HEK293 (cell line): ENCODE measurements at regions not wholly inside any gene's neighbourhood (a gene's known extent, or its start where the extent isn't known, plus 50 kb on each side); places are given as distances from the start of the nearest gene placed in this dataset.

ENCODE experiments used
- CTCF ChIP-seq: fragments of 450-650 bp; formaldehyde crosslinking; IDR thresholded peaks from 2 replicates; pipeline ENCODE4 v1.5.1; 2016; ENCODE audit warnings: missing biosample characterization, missing genetic modification characterization
- MZF1 ChIP-seq: fragments of 450-650 bp; formaldehyde crosslinking; IDR thresholded peaks from 2 replicates; pipeline ENCODE4 v1.5.1; 2017; ENCODE audit warnings: missing biosample characterization, missing genetic modification characterization, borderline replicate concordance
- REST ChIP-seq: fragments of 450-650 bp; formaldehyde crosslinking; IDR thresholded peaks from 2 replicates; pipeline ENCODE4 v1.5.1; 2016; ENCODE audit warnings: missing biosample characterization, missing genetic modification characterization
- SCRT1 ChIP-seq: fragments of 450-650 bp; formaldehyde crosslinking; IDR thresholded peaks from 2 replicates; pipeline ENCODE4 v1.5.1; 2016; ENCODE audit warnings: missing biosample characterization, missing genetic modification characterization, borderline replicate concordance
- ZNF175 ChIP-seq: fragments of 450-650 bp; formaldehyde crosslinking; IDR thresholded peaks from 2 replicates; pipeline ENCODE4 v1.5.1; 2016; ENCODE audit warnings: missing biosample characterization, missing genetic modification characterization
- ZNF571 ChIP-seq: fragments of 450-650 bp; formaldehyde crosslinking; IDR thresholded peaks from 2 replicates; pipeline ENCODE4 v1.5.0; 2017; ENCODE audit warnings: missing biosample characterization, missing genetic modification characterization
- ZNF677 ChIP-seq: fragments of 450-650 bp; IDR thresholded peaks from 2 replicates; pipeline ENCODE4 v1.5.0; 2018; ENCODE audit warnings: missing biosample characterization, mild to moderate bottlenecking, missing genetic modification characterization, moderate library complexity

GRCh38 chr18:73283788-73284187, 416.0 kb upstream of the NETO1 start:
- TF ChIP-seq ZNF175 (no peak), ZNF571 (no peak), ZNF677 (no peak), CTCF (tag by site-specific recombination) (no peak), SCRT1 (tag by site-specific recombination) (no peak), REST (tag by site-specific recombination) (no peak), MZF1 (tag by site-specific recombination) (no peak)
